HG03565 (cell line): ENCODE measurements at regions not wholly inside any gene's neighbourhood (a gene's known extent, or its start where the extent isn't known, plus 50 kb on each side); places are given as distances from the start of the nearest gene placed in this dataset.

Experiments used
- ATAC-seq: cut with Tn5 transposase; IDR thresholded peaks from one replicate; pipeline ENCODE4 v1.9.1; 2021; ENCODE audit warnings: mild to moderate bottlenecking, moderate library complexity; ENCODE audit not compliant: unreplicated experiment

DNA sequence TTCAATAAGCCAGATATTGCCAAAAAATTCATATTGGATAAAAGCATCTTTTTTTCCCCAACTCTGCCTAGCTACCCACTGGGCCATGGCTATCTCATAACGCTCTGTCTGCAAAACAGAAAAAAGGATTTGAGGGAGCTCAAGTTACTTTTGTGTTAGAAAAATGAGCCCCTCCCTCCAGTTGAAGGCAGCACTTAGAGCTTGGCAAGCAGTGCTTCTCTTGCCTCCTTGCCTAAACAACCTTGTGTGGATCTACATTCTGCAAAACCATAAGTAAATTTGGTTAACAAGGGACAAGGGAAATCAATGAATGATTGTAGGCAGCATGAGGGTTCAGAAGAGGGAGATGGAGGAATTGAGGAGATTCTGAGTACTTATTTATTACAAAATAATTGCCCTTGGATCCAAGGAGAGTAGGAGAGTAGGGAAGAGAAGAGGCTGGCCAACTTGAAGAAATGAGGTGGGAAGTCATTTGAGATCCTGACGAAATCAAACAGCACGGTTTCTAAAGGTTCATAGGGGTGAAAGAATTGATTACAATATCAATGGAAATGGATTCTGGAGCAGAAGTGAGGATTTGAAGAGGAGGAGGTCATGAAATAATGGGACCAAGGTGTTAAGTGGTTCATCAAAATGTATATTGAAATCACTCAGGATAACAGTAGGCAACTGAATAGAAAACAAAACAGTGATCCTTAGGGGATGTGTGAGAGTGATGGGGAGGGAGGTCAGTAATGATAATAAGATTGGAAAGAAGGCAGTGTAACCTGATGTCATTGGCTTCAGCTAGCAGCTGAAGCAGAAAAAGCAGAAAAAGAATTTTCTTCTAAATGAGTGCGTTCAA is 434.8 kb upstream of the IGFBP7 start:
- no peak for ATAC-seq

GRCh38 chr4:57504797-57505530 is 394.8 kb upstream of the IGFBP7 start:
- ATAC-seq, result no peak

- no peak for ATAC-seq
Observed at GRCh38 chr4:57504139-57504538, 394.0 kb upstream of the IGFBP7 start.

DNA sequence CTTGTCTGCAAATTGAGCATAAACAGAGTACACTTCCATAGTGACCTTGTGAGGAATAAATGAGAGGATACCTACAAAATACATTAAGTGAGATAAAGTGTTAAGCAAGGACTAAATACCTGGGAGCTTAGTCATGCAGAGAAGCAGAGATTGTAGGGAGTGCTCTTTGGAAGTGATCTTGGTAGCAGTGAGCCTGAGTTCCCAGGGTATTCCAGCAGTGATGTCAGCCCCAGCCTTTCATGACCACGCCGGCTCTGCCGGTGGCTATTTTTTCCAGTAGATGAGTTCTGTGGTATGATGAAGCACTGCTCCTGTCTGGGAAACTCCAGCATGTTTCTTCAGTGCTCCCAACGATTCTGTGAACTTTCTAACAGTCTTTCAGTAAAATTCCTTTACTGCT is 391.5 kb upstream of the IGFBP7 start:
- no peak for ATAC-seq

DNA sequence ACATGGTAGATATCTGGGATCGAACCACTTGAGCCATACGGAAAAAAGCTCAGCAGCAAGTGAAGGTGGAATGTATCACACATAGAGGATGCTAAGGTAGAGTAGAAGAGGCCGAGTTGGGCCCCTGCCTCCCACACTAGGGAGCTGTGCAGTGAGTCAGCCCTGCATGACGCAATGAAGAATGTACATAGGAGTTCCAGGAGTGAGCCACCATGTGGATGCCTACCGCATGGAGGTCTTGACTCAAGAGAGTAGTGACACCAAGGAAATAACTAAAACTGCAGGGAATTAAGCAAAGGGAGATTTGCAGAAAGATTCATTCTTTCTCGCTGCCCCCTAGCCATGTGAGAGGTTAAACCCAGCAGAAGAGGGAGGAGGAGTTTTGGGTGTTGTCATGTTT is 389.6 kb upstream of the IGFBP7 start:
- no peak for ATAC-seq

DNA sequence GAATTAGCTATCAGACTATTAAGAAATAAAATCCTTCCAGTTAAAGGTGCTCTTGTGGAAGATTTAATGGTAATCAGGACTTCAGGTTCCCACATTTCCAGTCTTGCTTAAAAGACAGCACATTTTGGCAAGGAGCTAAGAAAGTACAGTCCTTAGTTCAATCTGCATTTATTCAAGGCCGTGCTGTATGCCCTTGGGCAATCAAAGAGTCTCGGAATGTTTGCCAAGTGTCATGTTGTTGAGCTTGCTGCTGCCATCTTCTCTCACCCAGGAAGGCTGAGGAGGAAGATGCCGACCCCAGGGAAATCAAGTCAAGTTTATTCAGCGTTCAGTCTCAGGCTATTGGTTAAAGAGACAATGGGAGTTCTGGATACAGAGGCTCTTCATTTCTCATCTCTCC is 388.1 kb upstream of the IGFBP7 start:
- no peak for ATAC-seq

- ATAC-seq, result no peak
Observed at GRCh38 chr4:57496697-57497471, 386.7 kb upstream of the IGFBP7 start.

- ATAC-seq, result no peak
Observed at GRCh38 chr4:57494821-57495220, 384.6 kb upstream of the IGFBP7 start.

DNA sequence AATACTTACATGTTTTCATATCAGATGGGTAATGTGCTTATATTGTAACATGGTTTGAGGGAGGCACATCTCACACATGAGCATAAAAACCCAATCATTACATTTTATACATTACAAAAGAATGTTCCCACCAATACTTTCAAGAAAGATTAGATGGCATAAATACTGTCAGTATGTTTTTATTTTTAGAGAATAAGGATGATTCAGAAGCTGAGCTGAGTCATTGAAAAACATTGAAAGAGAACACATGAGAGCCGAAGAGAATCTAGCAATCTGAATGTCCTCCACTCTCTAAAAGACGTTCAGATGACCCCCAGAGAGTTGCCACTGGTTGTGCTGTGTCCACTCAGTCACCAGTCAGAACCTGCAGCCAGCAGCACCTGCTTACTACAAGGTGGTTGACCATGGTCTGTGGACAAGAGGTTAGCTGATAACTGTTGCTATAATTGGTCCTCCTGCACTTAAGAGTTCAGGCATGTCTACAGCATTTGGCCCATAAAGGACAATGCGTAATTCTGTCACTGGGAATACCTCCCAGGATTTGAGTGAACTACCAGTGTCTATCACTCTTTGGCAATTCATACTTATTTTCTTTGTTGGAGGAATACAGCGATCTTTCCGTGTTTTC is 382.2 kb upstream of the IGFBP7 start:
- no peak for ATAC-seq

- no peak for ATAC-seq
Observed at GRCh38 chr4:57491388-57491787, 381.2 kb upstream of the IGFBP7 start.

GRCh38 chr4:57490520-57491255 is 380.5 kb upstream of the IGFBP7 start:
- no peak for ATAC-seq

- ATAC-seq, result no peak
Observed at GRCh38 chr4:57488366-57489162, 378.4 kb upstream of the IGFBP7 start.

- ATAC-seq, result no peak
Observed at GRCh38 chr4:57475424-57475823, 365.2 kb upstream of the IGFBP7 start.

GRCh38 chr4:57465321-57466056 is 355.3 kb upstream of the IGFBP7 start:
- no peak for ATAC-seq

GRCh38 chr4:57462843-57463242 is 352.7 kb upstream of the IGFBP7 start:
- no peak for ATAC-seq

DNA sequence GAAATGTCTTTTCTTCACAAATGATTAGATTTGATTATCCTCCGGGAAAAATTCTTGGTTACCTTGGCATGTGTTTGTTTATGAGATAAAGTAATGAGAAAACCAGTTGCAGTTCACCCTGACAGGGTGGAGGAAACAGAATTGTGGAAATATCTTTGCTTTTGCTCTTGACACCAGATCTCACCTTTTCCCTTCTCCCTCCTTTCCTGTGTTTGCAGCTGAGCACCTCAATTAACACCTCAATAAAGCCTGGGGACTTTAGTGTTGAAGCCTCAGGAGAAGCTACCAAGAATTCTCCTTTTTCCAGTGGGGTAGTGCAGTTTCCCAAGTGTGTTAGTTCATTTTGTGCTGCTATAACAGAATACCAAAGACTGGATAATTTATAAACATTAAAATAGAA is 350.8 kb upstream of the IGFBP7 start:
- ATAC-seq, result no peak

GRCh38 chr4:57448901-57449300 is 338.7 kb upstream of the IGFBP7 start:
- no peak for ATAC-seq

DNA sequence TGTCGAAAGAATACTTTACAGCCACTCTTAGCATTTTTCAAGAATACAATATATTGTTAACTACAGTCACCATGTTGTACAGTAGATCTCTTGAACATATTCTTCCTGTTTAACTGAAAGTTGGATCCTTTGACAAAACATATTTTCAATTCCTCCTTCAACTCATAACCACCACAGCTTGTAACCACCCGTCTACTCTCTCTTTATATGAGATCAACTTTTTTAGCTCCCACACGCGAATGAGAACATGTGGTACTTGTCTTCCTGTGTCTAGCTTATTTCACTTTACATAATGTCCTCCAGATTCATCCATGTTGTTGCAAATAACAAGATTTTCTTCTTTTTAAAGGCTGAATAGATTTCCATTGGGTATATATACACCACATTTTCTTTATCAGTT is 338.3 kb upstream of the IGFBP7 start:
- no peak for ATAC-seq

DNA sequence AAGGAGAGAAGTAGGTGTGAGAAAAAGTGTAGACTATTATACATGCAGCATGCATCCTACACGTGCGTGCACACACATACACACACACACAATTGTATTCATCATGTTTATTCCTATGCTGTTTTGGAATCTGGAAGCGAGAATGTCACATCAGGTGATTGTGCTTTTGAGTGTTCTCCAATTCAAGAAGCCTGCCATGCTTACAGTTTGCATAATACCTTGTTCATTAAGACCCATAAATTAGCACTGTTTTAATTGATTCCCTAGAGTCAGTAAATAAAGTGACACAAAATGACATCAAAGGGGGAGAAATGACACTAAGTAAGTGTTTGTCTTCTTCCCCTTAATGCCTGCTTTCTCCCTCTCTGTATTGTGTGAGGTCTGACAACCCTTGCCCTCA is 336.1 kb upstream of the IGFBP7 start:
- ATAC-seq, result no peak
